GM12878 (cell line): ENCODE measurements at regions not wholly inside any gene's neighbourhood (a gene's known extent, or its start where the extent isn't known, plus 50 kb on each side); places are given as distances from the start of the nearest gene placed in this dataset.

Experiments
- ATAC-seq: fragments of 200-7000 bp; cut with Tn5 transposase; 3 replicates; pipeline ENCODE4 v1.9.1; 2020; ENCODE audit warnings: mild to moderate bottlenecking, moderate library complexity
- BruUV-seq: library from RNA; stranded (reverse); fragments of 400-500 nt; replicated peaks from 2 replicates; lab custom pipeline; 2021; lab: Mats Ljungman, UMichigan
- CTCF ChIA-PET: fragments of 300-600 bp; sonication (Branson Sonifier 250); formaldehyde crosslinking; extraction: SDS; loops from one replicate; lab custom pipeline; 2021; ENCODE audit warnings: inconsistent platforms; lab: Yijun Ruan, JAX
- POLR2A ChIA-PET: fragments of 350-600 bp; formaldehyde crosslinking; extraction: SDS; loops from one replicate; lab custom pipeline; 2021; ENCODE audit warnings: inconsistent platforms; lab: Charles Lee
- RAD21 ChIA-PET: fragments of 300-600 bp; sonication (Branson Sonifier 250); formaldehyde crosslinking; loops from one replicate; lab custom pipeline; 2023; ENCODE audit warnings: antibody characterized with exemption; ENCODE audit not compliant: unreplicated experiment; lab: Charles Lee
- SMC1A ChIA-PET: fragments of 300-600 bp; sonication (Branson Sonifier 250); formaldehyde crosslinking; loops from one replicate; lab custom pipeline; 2023; ENCODE audit not compliant: unreplicated experiment, uncharacterized antibody; lab: Charles Lee
- DNase-seq: peaks from one replicate; pipeline ENCODE4 v3.0.0-alpha.2; 2011; ENCODE audit warnings: low read depth, low spot score
- FAIRE-seq: peaks from 3 replicates; lab custom pipeline; 2011; peaks lifted over from hg19 to GRCh38; lab: Jason Lieb, UNC
- H2AFZ ChIP-seq: 2 replicates; pipeline ENCODE4 v1.6.0; 2011; ENCODE audit warnings: low read depth, low read length, control low read depth; ENCODE audit not compliant: control insufficient read depth
- H3K27ac ChIP-seq: 2 replicates; pipeline ENCODE4 v1.5.1; 2011; ENCODE audit warnings: control low read depth; ENCODE audit not compliant: control insufficient read depth, insufficient read depth
- H3K27me3 ChIP-seq, 2 experiments: replicated peaks in 1 of 2; 2 replicates each; pipeline versions ENCODE4 v1.6.0 to v1.6.1; 2011; ENCODE audit warnings: low read length in 1 of 2; ENCODE audit not compliant: control insufficient read depth in 2 of 2, insufficient read depth in 2 of 2
- H3K36me3 ChIP-seq, 2 experiments: 2 replicates each; pipeline ENCODE4 v1.5.1; 2011; ENCODE audit warnings: low read length in 1 of 2; ENCODE audit not compliant: control insufficient read depth in 2 of 2, insufficient read depth in 2 of 2
- H3K4me1 ChIP-seq: 2 replicates; pipeline ENCODE4 v1.6.1; 2011; ENCODE audit warnings: mild to moderate bottlenecking, low read length, moderate library complexity, mixed read lengths; ENCODE audit not compliant: control insufficient read depth, insufficient read depth
- H3K4me2 ChIP-seq: 2 replicates; pipeline ENCODE4 v1.6.0; 2011; ENCODE audit warnings: control low read depth; ENCODE audit not compliant: control insufficient read depth, insufficient read depth
- H3K4me3 ChIP-seq: fragments of 200-600 bp; sonication (generic); 2 replicates; pipeline ENCODE4 v1.5.1; 2016
- H3K79me2 ChIP-seq: 2 replicates; pipeline ENCODE4 v1.6.0; 2011; ENCODE audit warnings: low read length; ENCODE audit not compliant: control insufficient read depth, insufficient read depth
- H3K9ac ChIP-seq: 2 replicates; pipeline ENCODE4 v1.8.0; 2011; ENCODE audit warnings: low read length, control low read depth, mixed read lengths; ENCODE audit not compliant: control insufficient read depth, insufficient read depth
- H3K9me3 ChIP-seq: replicated peaks from 3 replicates; pipeline ENCODE4 v1.5.1; 2011; ENCODE audit warnings: mild to moderate bottlenecking, low read length; ENCODE audit not compliant: control insufficient read depth, insufficient read depth
- H4K20me1 ChIP-seq: 2 replicates; pipeline ENCODE4 v1.6.0; 2011; ENCODE audit not compliant: control insufficient read depth, insufficient read depth
- ASH2L ChIP-seq: fragments of 300-600, 200-600 bp; sonication (generic); IDR thresholded peaks from 2 replicates; pipeline ENCODE4 v1.6.1; 2017; ENCODE audit warnings: low read depth, mild to moderate bottlenecking, borderline replicate concordance
- BACH1 ChIP-seq: fragments of 450-650 bp; IDR thresholded peaks from 2 replicates; pipeline ENCODE4 v1.6.1; 2017; ENCODE audit warnings: mild to moderate bottlenecking, borderline replicate concordance
- BCL3 ChIP-seq: IDR thresholded peaks from 2 replicates; pipeline ENCODE4 v1.6.1; 2011; ENCODE audit warnings: borderline replicate concordance, low read depth, mild to moderate bottlenecking, moderate library complexity, low read length; ENCODE audit not compliant: insufficient read depth, poor library complexity, severe bottlenecking
- CEBPB ChIP-seq, 2 experiments: fragments of 150-350 bp in 1 of 2; IDR thresholded peaks; 2 replicates each; pipeline ENCODE4 v1.6.1; 2012 to 2014; ENCODE audit warnings: low read depth in 2 of 2, low read length in 2 of 2, borderline replicate concordance in 1 of 2, inconsistent platforms in 1 of 2
- E2F4 ChIP-seq: IDR thresholded peaks from 2 replicates; pipeline ENCODE4 v1.6.1; 2012; ENCODE audit warnings: low read depth, low read length, improper control_type of control experiment
- RELA ChIP-seq: fragments of 450-650 bp; IDR thresholded peaks from 2 replicates; pipeline ENCODE4 v1.8.0; 2014; ENCODE audit warnings: borderline replicate concordance; ENCODE audit not compliant: partially characterized antibody
- WGBS: methylation state at CpG from one replicate; pipeline ENCODE4 v1.1.6; 2016; ENCODE audit warnings: low lambda C conversion rate; ENCODE audit not compliant: insufficient replicate concordance, insufficient coverage; ENCODE audit errors: missing lambda C conversion rate; 5-methylcytosine and 5-hydroxymethylcytosine counted together
- in situ Hi-C: fragments of 300-500 bp; cut with MboI; formaldehyde crosslinking; loops from 9 replicates; pipeline ENCODE4 v1.14.3; 2018; ENCODE audit warnings: mixed read lengths
- intact Hi-C: fragments of 100-400 bp; cut with micrococcal nuclease; formaldehyde crosslinking; loops from one replicate; pipeline ENCODE4 v1.14.2; 2022; ENCODE audit not compliant: unreplicated experiment

DNA sequence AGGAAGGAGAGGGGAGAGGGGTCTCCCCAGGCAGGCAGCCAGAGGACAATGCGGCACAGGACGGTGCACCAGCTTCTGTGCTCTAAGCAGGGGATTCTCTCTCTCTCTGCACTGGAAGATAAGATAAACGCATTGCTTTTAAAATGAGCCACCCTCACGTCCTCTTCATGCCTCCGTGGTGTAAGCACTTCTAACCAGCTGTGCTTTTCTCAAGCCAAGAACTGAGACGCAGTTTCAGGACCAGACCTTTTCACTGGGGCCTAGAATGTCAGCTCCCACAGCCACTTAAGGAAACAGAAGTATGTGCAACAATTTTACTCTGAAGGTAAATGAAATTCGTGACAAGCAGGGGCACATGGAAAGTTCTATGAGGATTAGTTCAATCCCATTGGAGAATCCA, 82.4 kb downstream of the PSMB1 start:
- SMC1A ChIA-PET, result interaction anchor here (0.5 to 1.7 kb wide), 2 partner anchors 9 to 11 kb away, joined by 3 to 7 read pairs; no protein-coding TSS in a partner anchor
- intact Hi-C loops (no loop called here), in situ Hi-C loops (no loop called here)
- Histone ChIP-seq H4K20me1 (no peaks in the 10 kb centered on the region), H3K9me3 (peaks cover 5% of the 10 kb centered on the region; the same call in 1 of the 3 replicates), H3K4me3 (no peak overlapping the region), H3K9ac (no peak overlapping the region), H3K79me2 (no peaks in the 10 kb centered on the region), H3K27me3 (no peaks in the 10 kb centered on the region), H3K4me1 (no peaks in the 10 kb centered on the region), H3K36me3 (no peaks in the 10 kb centered on the region), H3K4me2 (no peak overlapping the region), H2AFZ (no peak overlapping the region), H3K27ac (no peak overlapping the region)
- DNase-seq (no peak), FAIRE-seq (no peak), ATAC-seq (no peak)
- POLR2A ChIA-PET, result interaction anchor here (1.4 kb wide), 1 partner anchor 18 kb away, joined by 3 read pairs; no protein-coding TSS in a partner anchor
- CTCF ChIA-PET, result no interaction called here
- RAD21 ChIA-PET, result interaction anchor here (0.8 kb wide), 1 partner anchor 47 kb away, joined by 3 read pairs; no protein-coding TSS in a partner anchor
- no TSS peak for BruUV-seq
- TF ChIP-seq BCL3 (no peak), ASH2L (no peak), BACH1 (no peak), RELA (peak; percentile 37), E2F4 (no peak), CEBPB (IDR thresholded peaks at IDR 0.05; ENCODE audit: borderline replicate concordance in 1 of 2, low read depth in 2 of 2, low read length in 2 of 2) (no peak)
- 30% methylated on average over 7 of the region's 7 CpGs for WGBS
